ENCODE measurements at regions not wholly inside any gene's neighbourhood (a gene's known extent, or its start where the extent isn't known, plus 50 kb on each side); places are given as distances from the start of the nearest gene placed in this dataset.
A peak's percentile ranks its signal among the peaks of the same experiment; 100 is the strongest.

DNA sequence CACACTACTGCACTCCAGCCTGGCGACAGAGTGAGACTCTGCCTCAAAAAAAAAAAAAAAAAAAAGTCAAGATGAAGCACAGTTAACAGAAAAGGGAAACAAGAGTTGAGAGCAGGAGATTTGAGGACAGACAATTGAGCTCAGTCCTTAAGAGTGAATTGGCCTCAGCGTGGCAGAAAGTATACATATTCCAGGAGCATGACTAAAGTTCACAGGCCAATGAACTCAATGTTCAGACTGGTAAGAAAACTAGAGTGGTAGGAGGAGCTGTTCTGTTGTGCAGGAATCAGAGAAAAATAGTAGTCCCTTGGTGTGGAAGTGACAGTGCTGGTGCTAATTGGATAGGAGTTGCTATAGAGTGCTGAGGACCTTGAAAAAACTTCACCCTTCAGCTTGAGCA is 60.0 kb downstream of the NRN1 start:
- DNase-seq (ENCODE audit: low read depth): no peak

DNA sequence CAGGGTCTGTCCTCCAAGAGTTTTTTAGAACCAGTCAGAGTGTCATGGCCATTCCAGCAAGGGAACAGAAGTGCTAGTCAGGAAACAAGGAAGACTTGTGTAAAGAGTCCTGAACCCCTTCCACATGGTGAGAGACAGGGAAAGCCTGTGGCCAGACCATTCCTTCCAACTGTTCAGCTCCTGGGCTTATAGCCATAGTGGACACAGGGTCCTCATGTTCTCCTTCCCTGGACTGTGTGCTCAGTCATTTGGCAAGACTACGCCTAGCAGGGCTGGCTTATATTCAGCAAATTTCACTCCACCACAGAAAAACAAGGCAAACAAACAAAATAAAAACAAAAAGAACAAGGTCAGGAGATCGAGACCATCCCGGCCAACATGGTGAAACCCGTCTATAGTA is 60.5 kb downstream of the NRN1 start:
- DNase-seq (ENCODE audit: low read depth): no peak

DNA sequence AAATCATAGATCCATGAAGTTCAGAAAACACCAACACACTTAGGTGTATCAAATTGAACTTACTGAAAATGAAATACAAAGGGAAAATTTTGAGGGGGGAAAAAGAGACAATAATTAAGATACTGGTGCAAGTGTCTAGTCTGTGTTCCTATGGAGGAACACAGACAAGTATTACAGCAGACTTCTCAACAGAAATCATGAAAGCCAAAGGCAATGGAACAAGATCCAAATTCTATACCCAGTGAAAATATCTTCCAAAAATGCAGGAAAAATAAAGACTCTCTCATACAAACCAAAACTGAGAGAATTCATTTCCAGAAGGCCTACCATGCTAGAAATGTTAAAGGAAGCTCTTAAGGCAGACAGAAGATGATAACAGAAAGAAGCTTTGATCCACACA is 63.1 kb downstream of the NRN1 start:
- no peak for DNase-seq (ENCODE audit: low read depth)

DNA sequence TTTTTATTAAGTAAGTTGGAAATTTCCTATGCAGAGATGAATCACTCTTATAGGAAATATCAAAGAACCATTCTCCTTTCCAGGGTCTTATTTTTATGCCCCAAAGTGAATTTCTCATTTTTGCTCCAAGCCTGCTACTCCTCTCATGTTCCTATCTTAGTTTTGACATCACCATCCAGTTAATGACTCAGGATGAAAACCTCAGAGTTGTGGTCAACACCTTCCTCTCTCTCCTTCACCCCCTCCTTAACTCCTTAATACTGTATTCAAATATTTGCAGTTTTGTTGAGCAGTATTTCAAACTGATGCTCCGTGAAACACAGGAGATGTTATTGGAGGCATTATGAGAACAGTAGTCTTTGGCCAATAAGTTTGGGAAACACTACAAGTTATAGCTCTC is 64.1 kb downstream of the NRN1 start:
- no peak for DNase-seq (ENCODE audit: low read depth)

DNA sequence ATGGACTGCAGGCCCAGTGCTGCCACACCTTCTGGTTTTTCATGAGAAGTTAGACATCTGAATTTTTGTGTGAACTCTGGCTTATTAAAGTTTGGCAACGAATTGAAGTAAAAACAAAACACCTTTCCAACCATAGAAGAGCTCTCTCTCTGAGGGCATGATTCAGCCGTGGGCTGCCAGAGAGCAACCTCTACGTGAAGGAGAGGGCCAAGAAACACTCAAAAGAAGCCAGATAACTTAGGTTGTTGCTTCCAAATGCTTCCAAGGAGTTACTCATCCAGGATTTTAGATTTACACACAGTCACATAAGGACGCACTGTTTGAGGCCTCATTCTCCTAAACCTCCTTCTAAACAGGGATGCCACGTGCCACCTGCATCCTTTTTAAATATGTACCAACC is 65.5 kb downstream of the NRN1 start:
- no peak for DNase-seq (ENCODE audit: low read depth)

DNA sequence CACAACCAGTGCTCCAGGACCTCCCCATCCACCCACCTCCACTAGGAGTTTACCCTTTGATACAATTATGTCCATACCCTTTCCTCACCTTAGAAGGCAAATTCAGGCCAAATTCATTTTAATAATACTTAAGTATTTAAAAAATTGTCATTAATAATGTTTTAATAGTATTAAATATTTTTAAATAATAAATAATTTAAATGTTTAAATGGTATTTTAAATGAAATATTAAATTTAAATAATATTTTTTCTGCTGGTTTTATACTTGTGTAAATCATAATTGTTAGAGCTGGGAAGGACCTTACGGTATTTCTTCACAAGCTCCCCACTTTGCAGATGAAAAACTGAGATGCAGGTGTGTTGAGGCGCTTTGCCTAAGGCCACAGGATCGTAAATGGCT is 67.8 kb downstream of the NRN1 start:
- no peak for DNase-seq (ENCODE audit: low read depth)

DNA sequence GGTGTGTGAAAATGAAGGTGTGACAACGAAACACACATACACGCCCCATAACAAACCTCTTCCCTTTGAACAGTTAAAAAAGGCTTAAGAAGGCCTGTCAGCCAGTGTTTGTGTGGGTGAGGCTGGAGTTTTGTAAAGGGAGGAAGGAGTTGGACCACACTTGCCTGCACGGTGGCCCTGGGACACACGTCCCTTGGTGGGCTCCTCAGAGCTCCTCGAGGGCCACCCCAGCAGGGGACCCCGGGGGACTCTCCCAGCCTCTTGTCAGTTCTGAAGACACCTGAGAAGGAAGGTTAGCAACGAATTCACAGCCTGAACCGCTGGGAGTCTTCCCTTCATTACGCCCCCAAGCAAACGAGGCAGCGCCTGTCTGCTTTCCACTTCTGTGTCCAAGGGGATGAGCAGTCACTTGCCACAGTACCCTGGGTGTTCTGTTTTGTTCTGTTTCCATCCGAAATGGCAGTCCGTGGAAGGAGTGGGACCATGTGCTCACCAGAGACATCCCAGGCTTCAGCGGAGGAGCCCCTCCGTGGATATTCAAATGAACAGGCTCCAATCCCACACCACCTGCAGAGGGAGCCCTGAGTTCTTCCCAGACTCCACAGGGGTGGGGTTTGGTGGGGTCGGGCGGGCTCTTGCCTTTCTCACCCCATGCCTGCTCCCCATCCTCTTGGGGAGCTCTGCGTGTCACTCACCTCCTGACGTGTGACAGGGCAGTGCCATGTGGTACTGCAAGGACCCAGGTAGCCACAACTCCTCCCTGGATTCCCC is 68.6 kb downstream of the NRN1 start:
- DNase-seq (ENCODE audit: low read depth): no peak

DNA sequence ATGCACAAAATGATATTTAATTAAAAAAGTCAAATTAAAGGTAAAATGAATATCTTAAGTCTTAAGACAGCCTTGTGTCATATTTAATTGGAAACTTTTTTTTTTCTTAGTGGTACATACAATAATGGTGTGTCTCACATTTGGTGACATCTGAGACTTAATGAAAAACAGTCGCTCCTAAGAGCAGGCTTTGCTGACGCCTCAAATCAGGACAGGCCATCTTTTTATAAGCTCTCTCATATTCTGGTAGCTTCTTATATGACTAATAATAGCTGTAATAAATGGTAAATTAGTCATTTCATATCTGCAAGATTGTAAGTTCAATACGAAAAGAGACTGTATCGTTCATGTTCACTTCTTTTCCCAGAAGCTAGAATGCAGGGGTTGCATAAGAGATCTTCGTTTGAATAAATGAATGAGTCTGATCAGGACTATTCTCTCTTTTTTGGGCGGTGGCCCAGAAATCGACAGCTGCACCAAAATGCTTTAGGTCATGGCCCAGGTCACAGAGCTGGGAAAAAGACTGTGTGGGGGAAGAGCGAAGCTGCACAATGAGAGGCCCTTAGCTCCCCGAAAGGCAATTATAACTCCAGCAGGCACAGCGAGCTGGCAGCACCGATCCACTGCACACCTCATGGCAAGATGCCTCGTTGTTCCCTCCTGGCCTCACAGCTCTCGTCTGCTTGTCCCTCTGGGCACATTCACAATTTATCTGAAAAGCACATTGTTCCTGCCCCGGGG is 69.4 kb downstream of the NRN1 start:
- no peak for DNase-seq (ENCODE audit: low read depth)

DNA sequence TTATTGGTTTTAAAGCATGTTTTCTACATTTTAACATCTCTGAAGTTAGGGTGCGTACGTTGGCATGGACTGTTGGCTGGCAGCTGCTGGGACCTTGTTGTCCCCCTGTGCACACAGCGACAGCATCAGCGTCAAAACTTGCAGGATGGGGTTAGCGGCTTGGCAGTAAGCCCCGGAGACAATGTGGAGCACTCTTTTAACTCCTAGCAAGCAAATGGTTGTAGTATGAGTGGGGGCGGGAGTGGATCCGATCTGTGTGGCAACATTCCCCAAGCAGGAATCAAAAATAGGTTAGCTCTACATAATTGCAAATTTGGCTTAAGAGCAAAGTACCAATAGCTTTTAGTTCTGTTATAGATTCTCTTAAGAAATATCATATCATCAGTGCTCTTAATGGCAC is 70.1 kb downstream of the NRN1 start:
- DNase-seq (ENCODE audit: low read depth): no peak

DNA sequence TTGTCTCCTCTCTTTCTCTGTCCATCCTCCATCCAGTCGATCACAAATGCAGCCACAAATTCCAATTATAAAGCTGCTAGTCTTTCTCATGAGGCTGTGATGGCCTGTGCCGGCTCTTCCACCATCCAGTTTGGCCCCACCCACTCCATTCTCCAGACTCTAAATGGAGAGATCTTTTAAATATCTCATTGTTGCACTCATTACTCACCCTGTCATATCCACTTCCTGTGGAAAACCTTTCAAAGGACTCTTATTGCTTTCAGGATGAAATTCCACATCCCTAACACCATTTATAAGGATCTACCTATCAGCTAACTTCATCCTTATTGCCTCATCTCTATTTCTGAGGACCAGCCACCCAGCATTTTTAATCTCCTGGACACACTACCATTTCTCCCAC is 70.6 kb downstream of the NRN1 start:
- no peak for DNase-seq (ENCODE audit: low read depth)

DNA sequence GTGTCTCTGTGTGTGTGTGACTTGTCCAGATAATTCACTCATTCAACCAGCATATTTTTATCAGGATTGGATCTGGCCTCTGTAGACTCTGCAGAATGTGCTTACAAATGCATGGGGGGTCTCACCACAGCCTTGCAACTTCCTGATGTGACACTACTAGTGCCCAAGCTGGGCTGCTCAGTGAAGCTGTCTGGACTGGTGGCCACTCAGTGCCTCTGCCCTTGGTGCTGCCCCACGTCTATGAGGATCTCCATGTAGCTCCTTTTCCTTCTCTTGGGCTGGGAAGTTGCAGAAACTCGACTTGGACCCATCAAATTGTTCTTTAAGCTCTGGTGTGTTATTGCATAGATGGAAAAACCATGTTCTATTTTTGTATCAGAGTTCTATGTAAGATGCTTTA is 75.8 kb downstream of the NRN1 start:
- no peak for DNase-seq (ENCODE audit: low read depth)

DNA sequence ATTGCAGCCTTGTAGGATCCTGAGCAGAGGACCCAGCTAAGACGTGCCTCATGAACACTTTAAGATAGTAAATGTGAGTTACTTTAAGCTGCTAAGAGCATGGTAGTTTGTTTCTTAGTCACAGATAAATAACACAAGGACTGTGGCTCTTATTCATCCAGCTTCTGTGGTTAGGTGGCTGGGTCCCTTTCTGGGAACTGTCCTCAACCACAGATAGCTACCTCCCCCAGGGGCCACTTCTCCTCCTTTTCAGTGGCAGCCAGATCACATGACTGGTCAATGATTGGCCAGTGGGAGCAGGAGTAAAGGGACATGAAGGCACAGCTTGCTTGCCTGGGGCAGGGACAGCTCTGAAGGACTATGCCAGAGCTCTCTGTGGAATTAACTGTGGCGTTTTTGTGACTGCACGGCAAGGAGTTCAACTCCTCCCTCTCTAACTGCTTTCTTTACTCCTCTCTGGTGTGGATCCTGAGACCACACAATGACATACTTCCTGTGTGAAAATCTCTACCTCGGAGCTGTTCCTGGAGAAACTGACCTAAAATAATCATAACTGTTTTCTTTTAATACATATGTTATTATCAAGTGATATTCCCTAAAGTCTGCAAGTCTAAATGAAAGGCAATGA is 76.5 kb downstream of the NRN1 start:
- DNase-seq (ENCODE audit: low read depth): no peak

DNA sequence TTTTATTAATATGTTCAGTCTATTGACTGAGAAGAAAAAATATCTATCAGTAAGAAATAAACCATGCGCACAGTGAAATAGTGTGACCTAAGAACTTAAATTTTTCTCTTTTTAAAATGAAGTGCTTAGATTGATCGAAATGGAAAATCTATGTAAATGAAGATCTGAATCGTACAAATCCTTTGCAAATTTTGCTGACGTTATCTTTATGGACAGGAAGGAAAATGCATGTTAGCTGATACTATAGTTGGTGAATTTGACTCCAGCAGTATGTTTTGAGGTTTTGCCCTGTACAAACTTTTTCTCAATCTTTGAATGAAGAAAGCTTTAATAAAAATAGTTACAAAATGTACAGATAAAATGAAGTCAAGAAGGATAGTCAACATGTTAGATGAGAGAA is 82.9 kb downstream of the NRN1 start:
- no peak for DNase-seq (ENCODE audit: low read depth)

DNA sequence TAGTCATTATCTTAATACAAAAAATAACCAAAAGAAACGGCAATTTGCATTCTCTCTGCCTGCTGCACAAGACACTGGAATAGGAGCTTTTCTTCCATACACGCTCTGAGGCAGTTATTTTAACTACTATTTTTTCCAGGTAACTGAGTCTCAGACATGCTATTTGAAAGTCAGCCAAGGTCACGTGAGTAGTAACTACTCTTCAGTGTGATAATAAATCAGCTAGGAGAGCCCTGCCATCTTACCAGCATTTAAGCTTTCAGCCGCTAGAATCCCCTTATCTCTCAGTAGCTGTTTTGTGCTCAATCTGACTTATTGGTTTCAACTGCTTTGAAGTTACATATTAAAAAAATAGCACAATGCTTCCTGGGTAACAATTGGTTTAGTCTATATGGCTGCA is 84.5 kb downstream of the NRN1 start:
- no peak for DNase-seq (ENCODE audit: low read depth)

DNA sequence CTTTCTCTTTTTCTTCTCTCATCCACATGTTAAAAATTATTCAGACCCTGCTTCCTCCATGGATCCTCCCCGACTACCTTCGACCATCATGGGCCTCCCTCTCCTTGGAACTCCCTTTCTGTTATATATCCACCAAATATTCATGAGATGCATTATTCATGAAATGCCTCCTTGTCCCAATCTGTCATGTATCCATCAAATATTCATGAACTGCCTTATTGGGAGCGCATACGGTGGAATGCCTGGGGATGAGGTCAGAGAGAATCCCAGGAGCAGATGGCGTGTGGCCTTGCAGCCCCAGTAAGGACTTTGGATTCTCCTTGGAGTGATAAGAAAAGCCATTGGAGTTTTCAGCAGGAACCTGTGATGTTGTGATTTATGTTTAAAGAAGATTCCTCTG is 97.0 kb downstream of the NRN1 start:
- DNase-seq (ENCODE audit: low read depth): no peak

DNA sequence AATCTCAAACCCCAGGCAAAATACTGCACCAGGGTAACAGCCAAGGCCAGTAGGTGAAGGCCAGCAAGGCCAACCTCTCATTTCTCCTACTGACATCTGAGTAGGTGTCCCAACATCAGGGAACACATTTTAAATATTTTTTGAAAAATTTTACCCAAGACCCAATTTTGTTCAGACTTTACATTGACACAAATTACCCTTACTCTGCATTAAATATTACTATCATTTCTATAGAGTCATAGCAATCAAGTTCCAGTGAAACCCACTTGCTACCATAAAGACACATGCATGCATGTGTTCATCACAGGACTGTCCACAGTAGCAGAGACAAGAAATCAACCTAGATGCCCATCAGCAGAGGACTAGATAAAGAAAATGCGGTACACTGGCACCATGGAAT is 99.9 kb downstream of the NRN1 start:
- no peak for DNase-seq (ENCODE audit: low read depth)

DNA sequence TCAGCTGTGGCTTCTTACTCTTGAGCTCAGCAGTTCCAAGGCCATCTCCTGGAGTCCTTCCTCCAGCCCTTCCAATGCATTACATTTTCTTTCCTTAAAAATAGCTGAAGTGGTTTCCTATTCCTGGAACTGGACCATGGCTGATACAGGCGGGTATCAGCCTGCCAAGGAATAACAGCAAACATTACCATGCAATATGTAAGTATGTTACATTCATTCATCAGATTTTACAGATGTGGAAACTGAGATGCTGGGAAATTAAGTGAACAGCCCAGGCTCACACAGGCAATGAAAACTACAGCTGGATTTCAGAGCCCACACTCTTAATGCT is 100.4 kb downstream of the NRN1 start:
- DNase-seq (ENCODE audit: low read depth): no peak

DNA sequence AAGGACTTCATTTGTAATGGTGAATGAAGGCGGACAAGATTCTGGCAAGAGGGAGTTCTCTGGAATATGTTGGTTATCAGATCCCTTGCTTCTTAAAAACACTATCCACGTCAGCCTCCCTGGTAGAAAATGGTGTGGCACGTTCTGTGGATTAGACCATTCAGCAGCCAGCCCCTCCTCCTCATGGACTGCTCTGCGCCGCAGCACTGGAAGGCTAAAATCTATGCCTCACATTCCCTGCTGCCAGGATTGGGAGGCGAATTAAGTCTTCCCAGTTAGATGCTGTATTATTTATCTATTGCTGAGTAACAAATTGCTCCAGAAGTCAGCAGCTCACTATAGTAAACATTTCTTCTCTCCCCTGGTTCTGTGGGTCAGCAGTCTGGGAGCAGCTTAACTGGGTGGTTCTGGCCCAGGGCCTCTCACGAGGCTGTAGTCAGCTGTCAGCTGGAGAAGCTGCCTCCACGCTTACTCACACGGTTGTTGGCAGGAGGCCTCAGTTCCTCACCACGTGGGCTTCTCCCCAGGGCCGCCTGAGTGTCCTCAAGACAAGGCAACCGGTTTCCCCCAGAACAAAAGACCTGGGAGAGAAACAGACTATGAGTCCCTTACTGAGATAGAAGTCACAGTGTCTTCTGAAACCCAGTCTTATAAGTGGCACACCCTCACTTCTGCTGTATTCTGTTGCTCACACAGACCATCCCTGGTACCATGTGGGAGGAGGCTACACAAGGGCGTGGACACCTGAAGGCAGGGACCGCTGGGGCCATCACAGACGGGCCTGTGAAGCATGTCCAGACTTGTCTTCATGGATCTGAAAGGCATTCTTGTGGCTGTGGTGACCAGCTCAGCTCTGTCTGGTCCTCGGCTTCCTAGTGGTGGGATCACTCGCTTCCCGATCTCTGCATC is 101.0 kb downstream of the NRN1 start:
- peak; percentile 41 for DNase-seq (ENCODE audit: low read depth)

DNA sequence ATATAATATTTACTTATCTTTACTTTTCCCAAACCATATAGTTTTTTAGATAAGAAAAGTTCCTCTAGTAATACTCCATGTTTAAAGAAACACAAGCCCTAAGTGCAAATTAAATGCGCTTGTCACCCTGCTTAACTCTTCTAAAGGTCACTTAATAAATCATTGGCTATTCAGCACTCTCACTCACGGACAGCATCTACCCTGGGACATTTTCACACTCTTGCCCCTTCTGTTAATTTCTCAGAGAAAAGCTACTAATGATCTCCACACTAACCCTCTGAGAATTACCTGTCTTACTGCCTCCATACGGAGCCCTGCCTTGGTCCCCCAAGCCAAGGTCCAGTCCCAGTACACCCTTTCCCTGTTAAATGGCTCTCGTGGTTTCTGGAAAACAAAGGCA is 102.2 kb downstream of the NRN1 start:
- no peak for DNase-seq (ENCODE audit: low read depth)

DNA sequence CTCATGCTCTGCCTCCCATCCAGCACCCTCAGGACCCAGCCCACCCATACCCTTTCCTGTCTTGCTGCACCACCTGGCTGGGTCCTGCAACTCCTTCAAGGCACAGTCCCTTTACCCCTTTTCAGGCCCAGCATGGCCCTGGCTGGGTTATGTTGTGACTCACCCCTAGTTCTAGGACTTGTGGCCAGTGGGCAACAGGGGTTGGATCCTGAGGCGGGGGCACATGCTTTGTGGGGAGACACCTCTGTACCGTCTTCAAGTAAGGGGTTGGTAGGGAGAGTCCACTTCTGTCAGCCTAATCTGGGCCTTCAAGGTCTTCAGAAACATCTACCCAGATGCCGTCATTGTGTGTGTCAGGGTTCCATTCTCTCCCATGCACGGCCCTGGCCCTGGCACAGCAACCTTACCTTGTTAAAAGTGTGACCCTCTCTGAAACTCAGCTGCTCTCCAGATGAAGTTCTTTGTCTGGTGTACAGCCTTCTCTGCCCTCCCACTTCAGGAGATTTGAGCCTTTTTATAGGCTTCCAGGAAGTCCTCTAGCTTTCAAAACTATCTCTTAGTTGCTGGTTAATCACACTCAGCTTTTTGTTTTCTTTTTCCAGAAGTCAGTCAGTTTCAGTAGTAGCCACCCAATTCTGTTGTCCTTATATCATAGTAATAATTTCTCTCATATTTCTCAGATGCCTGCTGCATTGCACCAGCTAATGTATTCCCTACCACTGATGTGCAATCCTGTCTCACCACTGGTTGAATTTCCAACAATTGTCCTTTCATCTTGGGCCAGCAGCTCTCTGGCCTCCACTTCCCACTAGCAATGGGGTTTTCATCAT is 107.3 kb downstream of the NRN1 start:
- DNase-seq (ENCODE audit: low read depth): no peak

DNA sequence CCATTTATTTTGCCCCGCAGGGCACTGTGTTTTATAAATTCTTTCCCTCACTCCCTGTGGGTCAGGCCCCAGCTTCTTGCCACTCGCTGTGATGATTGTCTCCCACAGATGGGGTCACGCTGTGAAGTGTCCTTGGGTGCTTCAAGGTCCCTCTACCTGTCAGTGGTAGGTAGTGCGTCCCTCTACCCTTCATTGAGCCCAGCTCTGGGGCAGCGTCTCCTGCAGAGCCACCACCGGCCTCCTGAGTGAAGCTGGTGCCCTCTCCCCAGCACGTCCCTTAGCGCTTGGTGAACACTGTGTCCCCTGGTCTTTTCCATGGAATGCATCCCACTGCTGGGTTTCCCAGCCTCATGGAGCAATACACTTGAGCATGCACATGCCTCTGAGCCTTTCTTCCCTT is 108.2 kb downstream of the NRN1 start:
- no peak for DNase-seq (ENCODE audit: low read depth)

Data from forelimb muscle (tissue), 1 donor.